ENCODE measurements at regions not wholly inside any gene's neighbourhood (a gene's known extent, or its start where the extent isn't known, plus 50 kb on each side); places are given as distances from the start of the nearest gene placed in this dataset.

GRCh38 chr1:65486613-65487012 is 66.1 kb downstream of the LEPR start:
- no peak for TF ChIP-seq CTCF (IDR thresholded peaks at IDR 0.05; ENCODE audit: insufficient read depth, low read depth, low read length, missing control alignments)
- no peak for DNase-seq (ENCODE audit: low read depth)
- no peak overlapping the region for H3K4me3 ChIP-seq (ENCODE audit: low read length)

GRCh38 chr1:65489481-65489880 is 69.0 kb downstream of the LEPR start:
- no peak for DNase-seq (ENCODE audit: low read depth)
- no peak for TF ChIP-seq CTCF (IDR thresholded peaks at IDR 0.05; ENCODE audit: insufficient read depth, low read depth, low read length, missing control alignments)
- H3K4me3 ChIP-seq (ENCODE audit: low read length) = no peak overlapping the region

GRCh38 chr1:65490231-65491009 is 70.0 kb downstream of the LEPR start:
- TF ChIP-seq CTCF (IDR thresholded peaks at IDR 0.05; ENCODE audit: insufficient read depth, low read depth, low read length, missing control alignments) = no peak
- no peak for DNase-seq (ENCODE audit: low read depth)
- no peak overlapping the region for H3K4me3 ChIP-seq (ENCODE audit: low read length)

- DNase-seq (ENCODE audit: low read depth) = no peak
- no peak for TF ChIP-seq CTCF (IDR thresholded peaks at IDR 0.05; ENCODE audit: insufficient read depth, low read depth, low read length, missing control alignments)
- H3K4me3 ChIP-seq (ENCODE audit: low read length) = no peak overlapping the region
These were observed 71.0 kb downstream of the LEPR start for GRCh38 chr1:65491472-65491871.

- H3K4me3 ChIP-seq (ENCODE audit: low read length) = no peak overlapping the region
- no peak for DNase-seq (ENCODE audit: low read depth)
- no peak for TF ChIP-seq CTCF (IDR thresholded peaks at IDR 0.05; ENCODE audit: insufficient read depth, low read depth, low read length, missing control alignments)
These were observed 73.3 kb downstream of the LEPR start for GRCh38 chr1:65493802-65494201.

- DNase-seq (ENCODE audit: low read depth) = no peak
- TF ChIP-seq CTCF (IDR thresholded peaks at IDR 0.05; ENCODE audit: insufficient read depth, low read depth, low read length, missing control alignments) = no peak
- H3K4me3 ChIP-seq (ENCODE audit: low read length) = no peak overlapping the region
These were observed 74.2 kb downstream of the LEPR start for GRCh38 chr1:65494671-65495070.

GRCh38 chr1:65495137-65495536 is 74.7 kb downstream of the LEPR start:
- TF ChIP-seq CTCF (IDR thresholded peaks at IDR 0.05; ENCODE audit: insufficient read depth, low read depth, low read length, missing control alignments) = no peak
- no peak overlapping the region for H3K4me3 ChIP-seq (ENCODE audit: low read length)
- DNase-seq (ENCODE audit: low read depth) = no peak
